ENCODE measurements at regions not wholly inside any gene's neighbourhood (a gene's known extent, or its start where the extent isn't known, plus 50 kb on each side); places are given as distances from the start of the nearest gene placed in this dataset.

DNA sequence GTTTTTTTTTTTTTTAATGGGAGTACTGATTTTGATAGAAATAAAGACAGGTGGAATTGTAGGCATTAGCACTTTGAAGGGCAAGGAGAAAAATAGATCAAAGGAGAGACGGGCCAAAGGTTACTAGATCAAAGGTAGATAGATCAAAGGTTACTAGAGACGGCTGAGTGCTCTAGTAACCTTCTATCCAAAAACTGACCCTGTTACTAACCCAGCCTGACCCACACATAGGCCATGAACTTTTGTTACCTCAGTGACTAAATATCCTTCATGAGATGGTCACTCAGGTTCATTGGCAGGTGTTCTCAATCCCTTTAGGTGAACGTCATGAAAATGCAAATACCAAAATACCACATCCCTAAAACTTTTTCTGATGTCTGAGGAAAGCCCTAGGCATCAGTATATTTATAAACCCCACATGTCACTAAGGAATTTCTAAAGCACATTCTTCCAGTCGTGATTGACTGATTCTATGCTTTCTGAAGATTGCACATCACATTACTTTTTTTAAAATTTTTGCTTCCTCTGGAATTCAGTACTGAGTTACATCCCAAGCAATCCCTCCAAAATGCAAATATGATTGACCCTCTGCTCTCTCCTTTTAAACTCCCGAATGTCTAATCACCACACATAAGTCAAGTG lies 772.7 kb downstream of the BRINP1 start:
- no peak for DNase-seq

GRCh38 chr9:118606668-118607067 lies 762.6 kb downstream of the BRINP1 start:
- DNase-seq: no peak

DNA sequence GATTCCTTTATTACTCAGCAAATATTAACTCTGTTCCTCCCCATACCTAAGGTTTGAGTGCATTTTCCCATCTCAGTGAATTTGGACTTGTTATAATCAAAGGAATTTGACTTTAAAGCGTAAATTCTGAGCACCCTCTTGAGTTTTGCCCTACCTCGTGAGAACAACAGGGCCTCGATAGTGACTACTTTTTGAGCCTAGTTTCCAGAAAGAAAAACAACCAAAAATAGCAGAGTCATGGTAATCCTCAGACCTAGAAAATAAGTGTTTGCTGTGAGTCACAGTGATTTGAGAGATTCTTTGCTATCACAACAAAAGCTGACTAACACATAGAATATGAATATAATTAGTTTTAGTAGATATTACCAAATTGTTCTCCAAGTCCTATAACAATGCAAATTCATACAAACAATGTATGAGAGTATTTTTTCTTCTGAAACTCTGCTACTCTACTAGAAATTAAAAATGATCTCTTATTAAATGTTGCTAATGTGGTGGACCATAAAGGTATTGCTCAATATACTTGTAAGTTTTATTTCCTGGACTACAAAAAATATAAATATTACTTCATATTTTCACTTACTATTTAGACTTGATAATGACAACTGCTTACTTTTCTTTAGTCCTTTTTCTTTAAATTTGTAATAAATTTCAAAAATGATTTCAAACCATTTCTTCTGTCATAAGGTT lies 759.7 kb downstream of the BRINP1 start:
- DNase-seq: no peak

- DNase-seq: no peak
Measured at GRCh38 chr9:118612201-118612600, 757.0 kb downstream of the BRINP1 start.

GRCh38 chr9:118613996-118614395 lies 755.2 kb downstream of the BRINP1 start:
- DNase-seq: no peak

- no peak for DNase-seq
Measured at GRCh38 chr9:118618084-118618483, 751.2 kb downstream of the BRINP1 start.

- DNase-seq: no peak
Measured at GRCh38 chr9:118618849-118619248, 750.4 kb downstream of the BRINP1 start.

- DNase-seq: no peak
Measured at GRCh38 chr9:118624608-118625007, 744.6 kb downstream of the BRINP1 start.

DNA sequence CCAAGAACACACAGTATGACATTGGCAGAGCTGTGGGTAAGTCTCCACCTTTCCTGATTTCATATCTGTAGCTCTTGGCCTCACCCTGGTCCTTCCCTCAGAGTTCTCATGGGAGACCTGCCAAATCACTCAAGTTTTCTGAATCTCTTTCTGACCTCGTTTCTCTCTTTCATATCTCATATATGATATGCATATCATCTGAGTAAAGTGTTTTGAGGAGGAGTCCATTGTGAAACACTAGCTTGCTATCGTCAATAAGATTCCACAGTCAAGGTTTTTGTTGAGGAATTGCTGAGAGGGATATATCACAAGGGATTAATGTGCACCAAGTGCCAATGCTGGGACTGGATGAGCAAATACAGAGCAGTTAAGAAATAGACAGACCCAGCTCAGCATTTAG lies 739.2 kb downstream of the BRINP1 start:
- DNase-seq: no peak

GRCh38 chr9:118630931-118631595 lies 738.2 kb downstream of the BRINP1 start:
- no peak for DNase-seq

DNA sequence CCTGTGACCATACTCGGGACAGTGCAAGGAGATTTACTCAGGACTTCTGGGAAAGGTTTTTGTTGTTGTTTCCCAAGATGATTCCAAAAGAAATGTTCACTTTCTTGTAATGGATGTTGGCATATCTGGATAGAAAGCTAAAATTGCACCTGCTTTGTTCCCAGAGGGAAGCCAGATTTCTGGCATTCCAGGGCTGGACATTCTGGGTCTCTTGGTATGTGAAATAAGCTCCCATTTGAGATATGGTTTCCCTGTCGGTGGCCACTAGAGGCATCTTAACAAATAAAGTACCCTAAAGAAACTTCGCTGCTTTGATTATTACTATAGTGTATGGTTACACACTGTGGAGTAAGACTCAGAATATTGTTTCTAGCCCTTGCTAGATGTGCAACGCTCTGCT lies 737.3 kb downstream of the BRINP1 start:
- DNase-seq: no peak

- no peak for DNase-seq
Measured at GRCh38 chr9:118635416-118635815, 733.8 kb downstream of the BRINP1 start.

DNA sequence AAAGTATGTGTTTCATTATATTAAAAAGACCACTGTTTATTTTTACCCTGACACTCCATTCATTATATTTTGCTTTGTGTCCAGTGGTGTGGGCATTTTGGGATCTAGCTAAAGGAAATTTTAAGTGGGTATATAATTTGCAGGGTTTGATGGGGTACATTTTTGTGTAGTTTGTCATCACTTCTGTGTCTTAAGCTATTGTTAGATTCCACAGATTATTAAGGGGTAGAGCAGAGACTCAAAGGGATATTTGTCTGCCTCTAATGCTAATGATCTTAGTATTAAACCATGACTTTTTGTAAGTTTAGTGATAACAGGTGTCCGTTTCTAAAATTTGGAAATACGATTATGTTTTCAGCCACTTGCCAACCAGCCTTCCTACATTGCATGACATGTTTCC lies 731.6 kb downstream of the BRINP1 start:
- DNase-seq: no peak

DNA sequence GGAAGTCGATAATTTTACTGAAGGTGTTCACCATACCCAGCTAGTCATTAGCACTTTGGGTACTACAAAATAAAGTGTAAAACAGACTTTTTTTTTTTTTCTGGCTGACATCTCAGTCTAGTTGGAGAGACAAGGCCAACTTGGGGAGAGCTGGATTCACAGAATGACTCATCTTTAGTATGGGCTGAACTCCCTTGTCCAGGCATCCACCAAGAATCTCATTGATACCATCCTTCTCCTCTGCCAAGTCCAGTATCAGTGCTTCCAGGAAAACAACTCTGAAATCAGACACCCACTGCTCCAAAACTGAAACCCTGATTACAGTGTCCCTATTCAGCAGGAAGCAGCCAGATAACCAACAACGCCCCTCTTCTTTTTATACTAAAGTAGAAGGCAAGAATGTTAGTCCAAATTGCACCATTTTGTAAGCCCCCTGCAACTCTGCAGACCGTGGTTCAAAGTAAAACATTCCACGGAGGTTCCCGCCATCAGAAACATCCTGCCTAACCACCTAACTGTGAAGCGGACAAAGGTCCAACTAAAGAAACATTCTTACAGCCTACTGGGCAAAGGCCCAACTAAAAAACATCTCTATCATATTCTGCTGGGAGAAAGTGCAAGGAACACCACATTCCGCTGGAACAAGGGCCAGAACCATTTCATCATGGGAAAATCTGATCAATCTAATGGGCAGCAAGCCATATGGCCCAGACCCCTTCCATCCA lies 728.2 kb downstream of the BRINP1 start:
- no peak for DNase-seq

DNA sequence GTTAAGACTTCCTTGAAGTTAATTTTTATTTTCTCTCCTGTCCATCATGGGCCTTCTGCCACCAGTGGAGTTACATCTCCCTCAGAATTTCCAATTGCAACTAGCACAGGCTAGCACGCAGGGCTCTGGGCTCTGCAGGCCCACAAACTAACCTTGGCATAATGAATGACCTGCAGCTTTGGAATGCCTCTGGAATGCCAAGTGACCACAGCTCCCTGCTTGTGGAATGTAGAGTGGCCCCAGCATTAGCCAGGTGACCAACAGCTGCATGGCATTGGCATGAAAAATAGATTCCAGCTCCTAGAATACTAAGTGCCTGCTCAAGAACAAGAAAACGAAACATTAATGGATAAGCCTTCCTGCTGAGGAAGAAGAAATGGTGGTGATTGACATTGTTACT lies 726.1 kb downstream of the BRINP1 start:
- no peak for DNase-seq

GRCh38 chr9:118644066-118644465 lies 725.2 kb downstream of the BRINP1 start:
- no peak for DNase-seq

GRCh38 chr9:118647331-118647730 lies 721.9 kb downstream of the BRINP1 start:
- DNase-seq: no peak

GRCh38 chr9:118650417-118650816 lies 718.8 kb downstream of the BRINP1 start:
- DNase-seq: no peak

DNA sequence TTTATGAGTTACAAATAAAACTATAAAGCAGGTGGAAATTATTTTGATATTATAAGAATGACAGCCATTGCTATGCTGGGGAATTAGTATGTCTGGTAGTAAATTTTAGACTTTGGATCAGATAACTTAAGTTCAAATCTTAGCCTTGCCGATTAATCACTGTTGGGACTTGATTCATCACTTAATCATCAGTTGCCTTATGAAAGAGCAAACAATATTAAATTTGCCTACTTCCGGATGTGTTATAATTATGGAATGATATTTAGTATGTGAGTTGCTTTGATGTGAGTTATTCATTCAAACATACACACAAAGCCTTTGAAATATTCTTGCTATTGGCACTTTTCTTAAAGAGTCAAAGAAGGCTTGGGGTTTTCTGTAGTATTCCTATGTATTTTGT lies 717.7 kb downstream of the BRINP1 start:
- DNase-seq: no peak

- DNase-seq: no peak
Measured at GRCh38 chr9:118652258-118652657, 717.0 kb downstream of the BRINP1 start.

- DNase-seq: no peak
Measured at GRCh38 chr9:118652912-118653311, 716.3 kb downstream of the BRINP1 start.

DNA sequence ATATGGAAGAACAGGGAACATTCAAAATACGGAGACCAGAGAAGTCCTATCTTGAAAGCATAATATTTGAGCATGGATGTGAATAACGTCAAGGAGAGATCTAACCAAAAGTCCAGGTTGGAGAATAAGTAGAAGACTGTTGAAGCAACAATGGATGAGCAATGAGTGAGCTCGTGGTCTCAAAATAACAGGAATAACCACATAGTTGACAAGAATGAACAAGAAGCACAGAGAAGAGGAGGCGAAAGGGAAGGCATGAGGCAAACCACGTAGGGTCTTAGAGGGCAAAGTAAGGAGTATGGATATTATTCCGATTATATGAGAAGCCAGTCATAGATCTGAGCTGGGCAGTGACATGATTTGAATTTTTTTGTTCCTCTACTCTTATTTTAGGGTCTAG lies 710.2 kb downstream of the BRINP1 start:
- DNase-seq: no peak

GRCh38 chr9:118665226-118665919 lies 703.9 kb downstream of the BRINP1 start:
- DNase-seq: no peak

All from DMS79 (cell line).